HepG2 (cell line): ENCODE measurements at regions not wholly inside any gene's neighbourhood (a gene's known extent, or its start where the extent isn't known, plus 50 kb on each side); places are given as distances from the start of the nearest gene placed in this dataset.

Source experiments
- ATAC-seq: fragments of 200-7000 bp; cut with Tn5 transposase; 3 replicates; pipeline ENCODE4 v1.9.1; 2020; ENCODE audit warnings: mild to moderate bottlenecking, moderate library complexity
- BruUV-seq: library from RNA; stranded (reverse); fragments of 400-500 nt; replicated peaks from 2 replicates; lab custom pipeline; 2021; lab: Mats Ljungman, UMichigan
- CTCF ChIA-PET: fragments of 300-600 bp; formaldehyde crosslinking; extraction: SDS; loops from one replicate; lab custom pipeline; 2021; ENCODE audit warnings: low total read pairs, inconsistent platforms, low intra/inter-chr PET ratio; lab: Yijun Ruan, JAX
- POLR2A ChIA-PET: fragments of 350-600 bp; sonication (Branson Sonifier 250); formaldehyde crosslinking; loops from one replicate; lab custom pipeline; 2020; ENCODE audit warnings: antibody characterized with exemption, inconsistent platforms; lab: Yijun Ruan, JAX
- DNase-seq: peaks from one replicate; pipeline ENCODE4 v3.0.0-alpha.2; 2015; ENCODE audit warnings: low spot score
- FAIRE-seq: peaks from 3 replicates; lab custom pipeline; 2011; peaks lifted over from hg19 to GRCh38; lab: Jason Lieb, UNC
- H2AFZ ChIP-seq: one replicate; pipeline ENCODE4 v1.6.1; 2011; ENCODE audit warnings: low read length, inconsistent platforms
- H3K27ac ChIP-seq: fragments of 300-600 bp; 3 replicates; pipeline ENCODE4 v1.8.0; 2011; ENCODE audit warnings: mixed run types, mild to moderate bottlenecking, mixed read lengths, low read length, inconsistent platforms; ENCODE audit not compliant: insufficient read depth; ENCODE audit errors: extremely low read length
- H3K27me3 ChIP-seq, 2 experiments: fragments of 200-600 bp in 1 of 2; 2 replicates in 1 of 2; 3 replicates in 1 of 2; pipeline versions ENCODE4 v1.6.0 to v1.8.0; 2011; ENCODE audit warnings: low read length in 2 of 2, mild to moderate bottlenecking in 2 of 2, moderate library complexity in 2 of 2, inconsistent platforms in 1 of 2; ENCODE audit not compliant: insufficient read depth in 2 of 2, control insufficient read depth in 1 of 2
- H3K36me3 ChIP-seq, 2 experiments: fragments of 200-600 bp in 1 of 2; replicated peaks in 1 of 2; 2 replicates in 1 of 2; 3 replicates in 1 of 2; pipeline versions ENCODE4 v1.5.1 to v1.8.0; 2011; ENCODE audit warnings: low read length in 2 of 2, inconsistent platforms in 1 of 2; ENCODE audit not compliant: insufficient read depth in 2 of 2, control insufficient read depth in 1 of 2
- H3K4me1 ChIP-seq: 2 replicates; pipeline ENCODE4 v1.5.1; 2012; ENCODE audit warnings: low read length, inconsistent platforms; ENCODE audit not compliant: insufficient read depth
- H3K4me2 ChIP-seq: 2 replicates; pipeline ENCODE4 v1.6.0; 2011; ENCODE audit warnings: low read depth, low read length, inconsistent platforms
- H3K4me3 ChIP-seq, 3 experiments: fragments of 200-600 bp in 1 of 3; sonication (generic), shearing (Covaris generic) in 1 of 3; replicated peaks in 1 of 3; 2 replicates each; pipeline ENCODE4 v1.5.1; 2011 to 2016; ENCODE audit warnings: low read length in 3 of 3, inconsistent platforms in 2 of 3, low read depth in 2 of 3, mild to moderate bottlenecking in 2 of 3, control low read depth in 1 of 3, mixed read lengths in 1 of 3; ENCODE audit not compliant: insufficient read depth in 1 of 3
- H3K79me2 ChIP-seq: one replicate; pipeline ENCODE4 v1.6.1; 2011; ENCODE audit warnings: low read length, inconsistent platforms; ENCODE audit not compliant: insufficient read depth
- H3K9ac ChIP-seq: 2 replicates; pipeline ENCODE4 v1.6.0; 2011; ENCODE audit warnings: mild to moderate bottlenecking, low read depth, low read length, inconsistent platforms; ENCODE audit not compliant: insufficient read depth
- H3K9me3 ChIP-seq: 2 replicates; pipeline ENCODE4 v1.5.1; 2012; ENCODE audit warnings: mild to moderate bottlenecking, low read length
- H4K20me1 ChIP-seq: 2 replicates; pipeline ENCODE4 v1.6.0; 2011; ENCODE audit warnings: inconsistent platforms, mild to moderate bottlenecking, low read length, moderate library complexity; ENCODE audit not compliant: insufficient read depth
- ATM ChIP-seq: fragments of 450-650 bp; IDR thresholded peaks from 2 replicates; pipeline ENCODE4 v1.7.1; 2017; ENCODE audit warnings: mild to moderate bottlenecking, borderline replicate concordance
- KAT8 ChIP-seq: IDR thresholded peaks from 2 replicates; pipeline ENCODE4 v1.6.1; 2016; ENCODE audit warnings: missing genetic modification reagents, missing compliant biosample characterization
- NCOR1 ChIP-seq: fragments of 200-600 bp; sonication (generic); IDR thresholded peaks from 2 replicates; pipeline ENCODE4 v1.7.0; 2017; ENCODE audit warnings: antibody characterized with exemption, low read length, borderline replicate concordance
- PAF1 ChIP-seq: IDR thresholded peaks from 2 replicates; pipeline ENCODE4 v1.6.1; 2016; ENCODE audit warnings: missing genetic modification reagents, missing compliant biosample characterization
- RXRA ChIP-seq: sonication (generic); formaldehyde crosslinking; IDR thresholded peaks from 2 replicates; pipeline ENCODE4 v1.5.1; 2020; ENCODE audit warnings: missing genetic modification reagents
- TAF15 ChIP-seq: fragments of 200-400 bp; formaldehyde crosslinking; IDR thresholded peaks from one replicate; pipeline ENCODE4 v1.6.1; 2018; ENCODE audit warnings: mild to moderate bottlenecking, low read depth, low read length; ENCODE audit not compliant: poor library complexity, severe bottlenecking
- ZNF251 ChIP-seq: sonication (generic); formaldehyde crosslinking; IDR thresholded peaks from 2 replicates; pipeline ENCODE4 v1.9.0; 2021; ENCODE audit warnings: mild to moderate bottlenecking, missing genetic modification reagents
- ZNF747 ChIP-seq: sonication (generic); formaldehyde crosslinking; IDR thresholded peaks from 2 replicates; pipeline ENCODE4 v1.8.1; 2023; ENCODE audit warnings: missing genetic modification reagents, mild to moderate bottlenecking, borderline replicate concordance
- whole genome bisulfite sequencing: methylation state at CpG from one replicate; pipeline ENCODE4 v1.1.6; 2017; ENCODE audit warnings: low lambda C conversion rate; 5-methylcytosine and 5-hydroxymethylcytosine counted together
- in situ Hi-C: cut with HindIII; loops from 2 replicates; pipeline ENCODE4 v1.10.0; 2017; ENCODE audit warnings: low pct_unique_long_range_greater_than_20kb; ENCODE audit not compliant: extremely low pct_ligation_motif_present
- intact Hi-C: fragments of 100-400 bp; cut with micrococcal nuclease; formaldehyde crosslinking; loops from one replicate; pipeline ENCODE4 v1.10.0; 2022; ENCODE audit not compliant: unreplicated experiment
- TF ChIP-seq, protein P1 (sequence below): sonication (generic); formaldehyde crosslinking; IDR thresholded peaks from 2 replicates; pipeline ENCODE4 v1.8.1; 2022; ENCODE audit warnings: low read depth, mild to moderate bottlenecking, missing genetic modification reagents
- TF ChIP-seq, protein P2 (sequence below): sonication (generic); formaldehyde crosslinking; IDR thresholded peaks from 2 replicates; pipeline ENCODE4 v1.8.0; 2022; ENCODE audit warnings: missing genetic modification reagents, mild to moderate bottlenecking, moderate library complexity, borderline replicate concordance
- TF ChIP-seq, protein P3 (sequence below): sonication (generic); formaldehyde crosslinking; IDR thresholded peaks from 2 replicates; pipeline ENCODE4 v1.5.1; 2020; ENCODE audit warnings: missing genetic modification reagents, mild to moderate bottlenecking, borderline replicate concordance
- TF ChIP-seq, protein P4 (sequence below): conservative IDR thresholded peaks from 2 replicates; pipeline ENCODE4 v1.6.1; 2018; ENCODE audit warnings: missing genetic modification reagents
- TF ChIP-seq, protein P5 (sequence below): sonication (generic); formaldehyde crosslinking; IDR thresholded peaks from 2 replicates; pipeline ENCODE4 v1.9.0; 2022; ENCODE audit warnings: missing genetic modification reagents, mild to moderate bottlenecking, borderline replicate concordance

DNA sequence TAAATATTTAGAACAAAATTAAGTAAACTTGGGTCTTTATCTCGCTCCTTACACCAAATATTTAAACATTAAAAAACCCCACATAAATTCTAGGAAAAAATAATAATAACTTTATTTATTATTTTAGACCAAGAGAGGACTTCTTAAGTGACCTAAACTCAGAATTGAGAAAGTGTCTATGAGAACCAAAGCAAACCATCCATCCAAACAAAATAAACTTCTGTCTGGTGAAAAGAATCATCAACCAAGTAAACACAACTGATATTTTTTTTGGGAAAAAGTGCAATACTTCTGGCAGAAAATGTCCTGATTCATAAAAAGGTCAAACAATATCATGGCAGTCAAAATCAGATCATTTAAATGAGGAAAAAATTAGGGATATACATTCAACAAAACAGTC is 533.0 kb downstream of the SPRY1 start:
- no peak for ATAC-seq
- no peaks in the 10 kb centered on the region for H3K79me2 ChIP-seq
- no peak for FAIRE-seq
- 71% methylated on average over 1 of the region's 1 CpG for WGBS
- H3K27me3 ChIP-seq, result no peaks in the 10 kb centered on the region
- in situ Hi-C loops (no loop called here), intact Hi-C loops (no loop called here)
- TF ChIP-seq ZNF747 (CRISPR knock-in tag), result no peak
- TF ChIP-seq NCOR1, result no peak
- TF ChIP-seq, protein P1, sequence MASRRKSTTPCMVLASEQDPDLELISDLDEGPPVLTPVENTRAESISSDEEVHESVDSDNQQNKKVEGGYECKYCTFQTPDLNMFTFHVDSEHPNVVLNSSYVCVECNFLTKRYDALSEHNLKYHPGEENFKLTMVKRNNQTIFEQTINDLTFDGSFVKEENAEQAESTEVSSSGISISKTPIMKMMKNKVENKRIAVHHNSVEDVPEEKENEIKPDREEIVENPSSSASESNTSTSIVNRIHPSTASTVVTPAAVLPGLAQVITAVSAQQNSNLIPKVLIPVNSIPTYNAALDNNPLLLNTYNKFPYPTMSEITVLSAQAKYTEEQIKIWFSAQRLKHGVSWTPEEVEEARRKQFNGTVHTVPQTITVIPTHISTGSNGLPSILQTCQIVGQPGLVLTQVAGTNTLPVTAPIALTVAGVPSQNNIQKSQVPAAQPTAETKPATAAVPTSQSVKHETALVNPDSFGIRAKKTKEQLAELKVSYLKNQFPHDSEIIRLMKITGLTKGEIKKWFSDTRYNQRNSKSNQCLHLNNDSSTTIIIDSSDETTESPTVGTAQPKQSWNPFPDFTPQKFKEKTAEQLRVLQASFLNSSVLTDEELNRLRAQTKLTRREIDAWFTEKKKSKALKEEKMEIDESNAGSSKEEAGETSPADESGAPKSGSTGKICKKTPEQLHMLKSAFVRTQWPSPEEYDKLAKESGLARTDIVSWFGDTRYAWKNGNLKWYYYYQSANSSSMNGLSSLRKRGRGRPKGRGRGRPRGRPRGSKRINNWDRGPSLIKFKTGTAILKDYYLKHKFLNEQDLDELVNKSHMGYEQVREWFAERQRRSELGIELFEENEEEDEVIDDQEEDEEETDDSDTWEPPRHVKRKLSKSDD, result no peak
- no peak for TF ChIP-seq TAF15
- TF ChIP-seq, protein P2, sequence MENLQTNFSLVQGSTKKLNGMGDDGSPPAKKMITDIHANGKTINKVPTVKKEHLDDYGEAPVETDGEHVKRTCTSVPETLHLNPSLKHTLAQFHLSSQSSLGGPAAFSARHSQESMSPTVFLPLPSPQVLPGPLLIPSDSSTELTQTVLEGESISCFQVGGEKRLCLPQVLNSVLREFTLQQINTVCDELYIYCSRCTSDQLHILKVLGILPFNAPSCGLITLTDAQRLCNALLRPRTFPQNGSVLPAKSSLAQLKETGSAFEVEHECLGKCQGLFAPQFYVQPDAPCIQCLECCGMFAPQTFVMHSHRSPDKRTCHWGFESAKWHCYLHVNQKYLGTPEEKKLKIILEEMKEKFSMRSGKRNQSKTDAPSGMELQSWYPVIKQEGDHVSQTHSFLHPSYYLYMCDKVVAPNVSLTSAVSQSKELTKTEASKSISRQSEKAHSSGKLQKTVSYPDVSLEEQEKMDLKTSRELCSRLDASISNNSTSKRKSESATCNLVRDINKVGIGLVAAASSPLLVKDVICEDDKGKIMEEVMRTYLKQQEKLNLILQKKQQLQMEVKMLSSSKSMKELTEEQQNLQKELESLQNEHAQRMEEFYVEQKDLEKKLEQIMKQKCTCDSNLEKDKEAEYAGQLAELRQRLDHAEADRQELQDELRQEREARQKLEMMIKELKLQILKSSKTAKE (CRISPR knock-in tag), result no peak
- no peak for TF ChIP-seq ZNF251 (CRISPR knock-in tag)
- TF ChIP-seq, protein P3, sequence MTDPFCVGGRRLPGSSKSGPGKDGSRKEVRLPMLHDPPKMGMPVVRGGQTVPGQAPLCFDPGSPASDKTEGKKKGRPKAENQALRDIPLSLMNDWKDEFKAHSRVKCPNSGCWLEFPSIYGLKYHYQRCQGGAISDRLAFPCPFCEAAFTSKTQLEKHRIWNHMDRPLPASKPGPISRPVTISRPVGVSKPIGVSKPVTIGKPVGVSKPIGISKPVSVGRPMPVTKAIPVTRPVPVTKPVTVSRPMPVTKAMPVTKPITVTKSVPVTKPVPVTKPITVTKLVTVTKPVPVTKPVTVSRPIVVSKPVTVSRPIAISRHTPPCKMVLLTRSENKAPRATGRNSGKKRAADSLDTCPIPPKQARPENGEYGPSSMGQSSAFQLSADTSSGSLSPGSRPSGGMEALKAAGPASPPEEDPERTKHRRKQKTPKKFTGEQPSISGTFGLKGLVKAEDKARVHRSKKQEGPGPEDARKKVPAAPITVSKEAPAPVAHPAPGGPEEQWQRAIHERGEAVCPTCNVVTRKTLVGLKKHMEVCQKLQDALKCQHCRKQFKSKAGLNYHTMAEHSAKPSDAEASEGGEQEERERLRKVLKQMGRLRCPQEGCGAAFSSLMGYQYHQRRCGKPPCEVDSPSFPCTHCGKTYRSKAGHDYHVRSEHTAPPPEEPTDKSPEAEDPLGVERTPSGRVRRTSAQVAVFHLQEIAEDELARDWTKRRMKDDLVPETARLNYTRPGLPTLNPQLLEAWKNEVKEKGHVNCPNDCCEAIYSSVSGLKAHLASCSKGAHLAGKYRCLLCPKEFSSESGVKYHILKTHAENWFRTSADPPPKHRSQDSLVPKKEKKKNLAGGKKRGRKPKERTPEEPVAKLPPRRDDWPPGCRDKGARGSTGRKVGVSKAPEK, result no peak
- TF ChIP-seq PAF1 (CRISPR knock-in tag), result no peak
- TF ChIP-seq, protein P4, sequence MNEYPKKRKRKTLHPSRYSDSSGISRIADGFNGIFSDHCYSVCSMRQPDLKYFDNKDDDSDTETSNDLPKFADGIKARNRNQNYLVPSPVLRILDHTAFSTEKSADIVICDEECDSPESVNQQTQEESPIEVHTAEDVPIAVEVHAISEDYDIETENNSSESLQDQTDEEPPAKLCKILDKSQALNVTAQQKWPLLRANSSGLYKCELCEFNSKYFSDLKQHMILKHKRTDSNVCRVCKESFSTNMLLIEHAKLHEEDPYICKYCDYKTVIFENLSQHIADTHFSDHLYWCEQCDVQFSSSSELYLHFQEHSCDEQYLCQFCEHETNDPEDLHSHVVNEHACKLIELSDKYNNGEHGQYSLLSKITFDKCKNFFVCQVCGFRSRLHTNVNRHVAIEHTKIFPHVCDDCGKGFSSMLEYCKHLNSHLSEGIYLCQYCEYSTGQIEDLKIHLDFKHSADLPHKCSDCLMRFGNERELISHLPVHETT, result no peak
- TF ChIP-seq ATM, result no peak
- no peak for TF ChIP-seq RXRA (CRISPR knock-in tag)
- no peak for TF ChIP-seq KAT8
- TF ChIP-seq, protein P5, sequence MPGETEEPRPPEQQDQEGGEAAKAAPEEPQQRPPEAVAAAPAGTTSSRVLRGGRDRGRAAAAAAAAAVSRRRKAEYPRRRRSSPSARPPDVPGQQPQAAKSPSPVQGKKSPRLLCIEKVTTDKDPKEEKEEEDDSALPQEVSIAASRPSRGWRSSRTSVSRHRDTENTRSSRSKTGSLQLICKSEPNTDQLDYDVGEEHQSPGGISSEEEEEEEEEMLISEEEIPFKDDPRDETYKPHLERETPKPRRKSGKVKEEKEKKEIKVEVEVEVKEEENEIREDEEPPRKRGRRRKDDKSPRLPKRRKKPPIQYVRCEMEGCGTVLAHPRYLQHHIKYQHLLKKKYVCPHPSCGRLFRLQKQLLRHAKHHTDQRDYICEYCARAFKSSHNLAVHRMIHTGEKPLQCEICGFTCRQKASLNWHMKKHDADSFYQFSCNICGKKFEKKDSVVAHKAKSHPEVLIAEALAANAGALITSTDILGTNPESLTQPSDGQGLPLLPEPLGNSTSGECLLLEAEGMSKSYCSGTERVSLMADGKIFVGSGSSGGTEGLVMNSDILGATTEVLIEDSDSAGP, result no peak
- no peaks in the 10 kb centered on the region for H4K20me1 ChIP-seq
- BruUV-seq, result no TSS peak
- H3K9ac ChIP-seq, result no peak overlapping the region
- CTCF ChIA-PET, result no interaction called here
- DNase-seq, result no peak
- no peak overlapping the region for H3K4me2 ChIP-seq
- H3K4me1 ChIP-seq, result no peaks in the 10 kb centered on the region
- H2AFZ ChIP-seq, result no peak overlapping the region
- no peak overlapping the region for H3K27ac ChIP-seq
- no peaks in the 10 kb centered on the region for H3K9me3 ChIP-seq
- H3K36me3 ChIP-seq, result no peaks in the 10 kb centered on the region
- H3K4me3 ChIP-seq, result no peak overlapping the region
- POLR2A ChIA-PET, result no interaction called here
